Skin epidermis (tissue), 12 donors: ENCODE measurements at regions not wholly inside any gene's neighbourhood (a gene's known extent, or its start where the extent isn't known, plus 50 kb on each side); places are given as distances from the start of the nearest gene placed in this dataset.
"Not testable (repeated sequence)": the region's sequence is repeated elsewhere in the genome, so short reads cannot be mapped to it uniquely, and the experiment has no call there.

Source experiments
- H3K27ac ChIP-seq, 21 experiments: fragments of 200-600 bp; sonication (generic) in 11 of 21; one replicate each; pipeline ENCODE4 v1.5.0; 2020; ENCODE audit warnings: mild to moderate bottlenecking in 3 of 21, inconsistent platforms in 2 of 21, moderate library complexity in 2 of 21
- H3K4me3 ChIP-seq, 7 experiments: fragments of 200-600 bp; sonication (generic) in 2 of 7; one replicate each; pipeline ENCODE4 v1.5.0; 2020; ENCODE audit warnings: inconsistent platforms in 2 of 7, mild to moderate bottlenecking in 2 of 7, moderate library complexity in 1 of 7

- H3K4me3 ChIP-seq, result no peak overlapping the region
- H3K27ac ChIP-seq, result no peak overlapping the region
Measured at GRCh38 chr10:84696610-84697009, 368.2 kb downstream of the CCSER2 start.

GRCh38 chr10:84698989-84699388, 370.6 kb downstream of the CCSER2 start:
- no peak overlapping the region for H3K27ac ChIP-seq
- H3K4me3 ChIP-seq, result no peak overlapping the region

- Histone ChIP-seq H3K4me3 (no peak overlapping the region), H3K27ac (no peak overlapping the region)
Measured at GRCh38 chr10:84700668-84701369, 372.4 kb downstream of the CCSER2 start.

- no peak overlapping the region for H3K4me3 ChIP-seq
- no peak overlapping the region for H3K27ac ChIP-seq
Measured at GRCh38 chr10:84701370-84701720, 373.0 kb downstream of the CCSER2 start.

- Histone ChIP-seq H3K4me3 (no peak overlapping the region), H3K27ac (no peak overlapping the region)
Measured at GRCh38 chr10:84704101-84704500, 375.7 kb downstream of the CCSER2 start.

- no peak overlapping the region for H3K27ac ChIP-seq
- no peak overlapping the region for H3K4me3 ChIP-seq
Measured at GRCh38 chr10:84706431-84706830, 378.0 kb downstream of the CCSER2 start.

- Histone ChIP-seq H3K4me3 (no peak overlapping the region), H3K27ac (no peak overlapping the region)
Measured at GRCh38 chr10:84706875-84707274, 378.5 kb downstream of the CCSER2 start.

- no peak overlapping the region for H3K27ac ChIP-seq
- no peak overlapping the region for H3K4me3 ChIP-seq
Measured at GRCh38 chr10:84715911-84716310, 387.5 kb downstream of the CCSER2 start.

- no peak overlapping the region for H3K4me3 ChIP-seq
- H3K27ac ChIP-seq, result no peak overlapping the region
Measured at GRCh38 chr10:84718877-84719616, 390.7 kb downstream of the CCSER2 start.

GRCh38 chr10:84719687-84720086, 391.3 kb downstream of the CCSER2 start:
- no peak overlapping the region for H3K27ac ChIP-seq
- no peak overlapping the region for H3K4me3 ChIP-seq

GRCh38 chr10:84727398-84727797, 399.0 kb downstream of the CCSER2 start:
- Histone ChIP-seq H3K4me3 (no peak overlapping the region), H3K27ac (no peak overlapping the region)

- not testable (repeated sequence) for H3K27ac ChIP-seq, H3K4me3 ChIP-seq
Measured at GRCh38 chr10:84739126-84739525, 410.7 kb downstream of the CCSER2 start.

GRCh38 chr10:84739641-84740040, 411.3 kb downstream of the CCSER2 start:
- H3K4me3 ChIP-seq, result no peak overlapping the region
- H3K27ac ChIP-seq, result no peak overlapping the region

- H3K4me3 ChIP-seq, result no peak overlapping the region
- no peak overlapping the region for H3K27ac ChIP-seq
Measured at GRCh38 chr10:84743483-84743882, 415.1 kb downstream of the CCSER2 start.

- H3K4me3 ChIP-seq, result no peak overlapping the region
- no peak overlapping the region for H3K27ac ChIP-seq
Measured at GRCh38 chr10:84755311-84755710, 426.9 kb downstream of the CCSER2 start.

- not testable (repeated sequence) for H3K27ac ChIP-seq, H3K4me3 ChIP-seq
Measured at GRCh38 chr10:84756653-84757052, 428.3 kb downstream of the CCSER2 start.

GRCh38 chr10:84761994-84762614, 433.7 kb downstream of the CCSER2 start:
- peak overlapping the region in 1 of 7 experiments; percentile 14 for H3K4me3 ChIP-seq
- H3K27ac ChIP-seq, result not testable (repeated sequence)

- no peak overlapping the region for H3K27ac ChIP-seq
- peak overlapping the region in 1 of 7 experiments; percentile 14 for H3K4me3 ChIP-seq
Measured at GRCh38 chr10:84762754-84763394, 434.5 kb downstream of the CCSER2 start.

GRCh38 chr10:84763965-84764364, 435.6 kb downstream of the CCSER2 start:
- Histone ChIP-seq H3K27ac (no peak overlapping the region), H3K4me3 (no peak overlapping the region)

GRCh38 chr10:84765086-84765485, 436.7 kb downstream of the CCSER2 start:
- no peak overlapping the region for H3K27ac ChIP-seq
- H3K4me3 ChIP-seq, result no peak overlapping the region

- H3K27ac ChIP-seq, result no peak overlapping the region
Measured at GRCh38 chr10:84765656-84766055, 437.3 kb downstream of the CCSER2 start.

More at GRCh38 chr10:84765656-84766055, 437.3 kb downstream of the CCSER2 start:
- no peak overlapping the region for H3K4me3 ChIP-seq
